Glomerular visceral epithelial cell (primary cell): ENCODE measurements at regions not wholly inside any gene's neighbourhood (a gene's known extent, or its start where the extent isn't known, plus 50 kb on each side); places are given as distances from the start of the nearest gene placed in this dataset.

Experiments used
- DNase-seq: peaks from one replicate; pipeline ENCODE4 v3.0.0-alpha.2; 2016; ENCODE audit errors: extremely low spot score

GRCh38 chr5:3542769-3543168 lies 52.9 kb upstream of the IRX1 start:
- no peak for DNase-seq

GRCh38 chr5:3542158-3542557 lies 53.5 kb upstream of the IRX1 start:
- no peak for DNase-seq

GRCh38 chr5:3538886-3539285 lies 56.7 kb upstream of the IRX1 start:
- DNase-seq, result no peak

GRCh38 chr5:3537942-3538341 lies 57.7 kb upstream of the IRX1 start:
- no peak for DNase-seq

- no peak for DNase-seq
Measured at GRCh38 chr5:3535414-3536211, 60.0 kb upstream of the IRX1 start.

GRCh38 chr5:3534997-3535396 lies 60.6 kb upstream of the IRX1 start:
- no peak for DNase-seq

GRCh38 chr5:3531320-3531986 lies 64.2 kb upstream of the IRX1 start:
- no peak for DNase-seq

- DNase-seq, result no peak
Measured at GRCh38 chr5:3530251-3530650, 65.4 kb upstream of the IRX1 start.

- DNase-seq, result no peak
Measured at GRCh38 chr5:3526551-3527185, 69.0 kb upstream of the IRX1 start.

- DNase-seq, result no peak
Measured at GRCh38 chr5:3522491-3522890, 73.1 kb upstream of the IRX1 start.

- no peak for DNase-seq
Measured at GRCh38 chr5:3518576-3518975, 77.1 kb upstream of the IRX1 start.

- no peak for DNase-seq
Measured at GRCh38 chr5:3518051-3518450, 77.6 kb upstream of the IRX1 start.

GRCh38 chr5:3517348-3517747 lies 78.3 kb upstream of the IRX1 start:
- no peak for DNase-seq

- DNase-seq, result no peak
Measured at GRCh38 chr5:3512361-3513095, 83.1 kb upstream of the IRX1 start.

GRCh38 chr5:3511934-3512333 lies 83.7 kb upstream of the IRX1 start:
- DNase-seq, result no peak

- no peak for DNase-seq
Measured at GRCh38 chr5:3511519-3511918, 84.1 kb upstream of the IRX1 start.

GRCh38 chr5:3510642-3511417 lies 84.8 kb upstream of the IRX1 start:
- DNase-seq, result no peak

GRCh38 chr5:3509290-3509689 lies 86.3 kb upstream of the IRX1 start:
- no peak for DNase-seq

- DNase-seq, result no peak
Measured at GRCh38 chr5:3508395-3508794, 87.2 kb upstream of the IRX1 start.

- DNase-seq, result no peak
Measured at GRCh38 chr5:3490957-3491507, 104.6 kb upstream of the IRX1 start.

GRCh38 chr5:3489239-3489843 lies 106.3 kb upstream of the IRX1 start:
- no peak for DNase-seq
